HCT116 (cell line): ENCODE measurements at regions not wholly inside any gene's neighbourhood (a gene's known extent, or its start where the extent isn't known, plus 50 kb on each side); places are given as distances from the start of the nearest gene placed in this dataset.

Experiments
- POLR2A ChIP-seq: IDR thresholded peaks from 2 replicates; pipeline ENCODE4 v1.7.0; 2011; ENCODE audit warnings: borderline replicate concordance; ENCODE audit not compliant: insufficient read depth, insufficient read length; ENCODE audit errors: extremely low read depth
- POLR2AphosphoS5 ChIP-seq: IDR thresholded peaks from 2 replicates; pipeline ENCODE4 v1.6.1; 2011; ENCODE audit warnings: mild to moderate bottlenecking, low read depth, low read length, moderate library complexity
- RAD21 ChIP-seq: IDR thresholded peaks from 2 replicates; pipeline ENCODE4 v1.6.1; 2012; ENCODE audit warnings: low read depth, mild to moderate bottlenecking
- SRF ChIP-seq: IDR thresholded peaks from 2 replicates; pipeline ENCODE4 v1.6.1; 2012; ENCODE audit warnings: low read depth
- YY1 ChIP-seq: IDR thresholded peaks from 2 replicates; pipeline ENCODE4 v1.6.1; 2011; ENCODE audit warnings: low read length, low read depth, moderate library complexity, mild to moderate bottlenecking; ENCODE audit not compliant: insufficient replicate concordance; ENCODE audit errors: extremely low read depth
- ZNF274 ChIP-seq: fragments of 200-500 bp; sonication (Bioruptor generic); IDR thresholded peaks from 2 replicates; pipeline ENCODE4 v1.6.1; 2014; ENCODE audit warnings: mild to moderate bottlenecking, low read depth, low read length, inconsistent platforms
- TF ChIP-seq, protein P1 (sequence below), 3 experiments: fragments of 200-600 bp in 1 of 3; sonication (generic) in 1 of 3; IDR thresholded peaks in 2 of 3; conservative IDR thresholded peaks in 1 of 3; 2 replicates each; pipeline ENCODE4 v1.5.1; 2012 to 2017; ENCODE audit warnings: low read depth in 2 of 3, low read length in 2 of 3, antibody characterized with exemption in 1 of 3, borderline replicate concordance in 1 of 3, control low read depth in 1 of 3, mild to moderate bottlenecking in 1 of 3, mixed read lengths in 1 of 3, mixed run types in 1 of 3, moderate library complexity in 1 of 3; ENCODE audit not compliant: insufficient read depth in 1 of 3
- TF ChIP-seq, protein P2 (sequence below): IDR thresholded peaks from 2 replicates; pipeline ENCODE4 v1.6.1; 2012

DNA sequence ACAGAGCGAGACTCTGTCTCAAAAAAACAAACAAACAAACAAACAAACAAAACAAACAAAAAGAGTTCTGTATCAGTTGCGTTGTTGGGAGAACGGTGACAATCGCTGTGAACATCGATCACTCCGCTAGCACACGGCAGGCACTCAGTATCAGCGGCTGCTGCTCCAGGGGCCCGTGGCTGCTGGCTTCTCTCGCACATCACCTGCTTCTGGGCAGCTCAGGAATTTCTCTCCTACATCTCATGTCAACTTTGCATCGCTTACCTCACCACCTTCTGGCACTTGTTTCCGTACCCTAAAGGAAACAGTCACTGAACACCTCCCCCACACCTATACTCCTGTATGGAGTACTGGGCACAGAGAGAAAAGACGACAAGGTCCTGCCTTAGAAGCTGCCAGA lies 70.3 kb upstream of the WNT7B start:
- TF ChIP-seq POLR2AphosphoS5 (no peak), SRF (no peak), YY1 (no peak), RAD21 (no peak), POLR2A (no peak), ZNF274 (no peak)
- TF ChIP-seq, protein P1, sequence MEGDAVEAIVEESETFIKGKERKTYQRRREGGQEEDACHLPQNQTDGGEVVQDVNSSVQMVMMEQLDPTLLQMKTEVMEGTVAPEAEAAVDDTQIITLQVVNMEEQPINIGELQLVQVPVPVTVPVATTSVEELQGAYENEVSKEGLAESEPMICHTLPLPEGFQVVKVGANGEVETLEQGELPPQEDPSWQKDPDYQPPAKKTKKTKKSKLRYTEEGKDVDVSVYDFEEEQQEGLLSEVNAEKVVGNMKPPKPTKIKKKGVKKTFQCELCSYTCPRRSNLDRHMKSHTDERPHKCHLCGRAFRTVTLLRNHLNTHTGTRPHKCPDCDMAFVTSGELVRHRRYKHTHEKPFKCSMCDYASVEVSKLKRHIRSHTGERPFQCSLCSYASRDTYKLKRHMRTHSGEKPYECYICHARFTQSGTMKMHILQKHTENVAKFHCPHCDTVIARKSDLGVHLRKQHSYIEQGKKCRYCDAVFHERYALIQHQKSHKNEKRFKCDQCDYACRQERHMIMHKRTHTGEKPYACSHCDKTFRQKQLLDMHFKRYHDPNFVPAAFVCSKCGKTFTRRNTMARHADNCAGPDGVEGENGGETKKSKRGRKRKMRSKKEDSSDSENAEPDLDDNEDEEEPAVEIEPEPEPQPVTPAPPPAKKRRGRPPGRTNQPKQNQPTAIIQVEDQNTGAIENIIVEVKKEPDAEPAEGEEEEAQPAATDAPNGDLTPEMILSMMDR (IDR thresholded peaks at IDR 0.05 in 2 of 3, conservative IDR thresholded peaks at IDR 0.05 in 1 of 3; ENCODE audit: borderline replicate concordance in 1 of 3, insufficient read depth in 1 of 3, low read depth in 2 of 3, low read length in 2 of 3) = no peak
- TF ChIP-seq, protein P2, sequence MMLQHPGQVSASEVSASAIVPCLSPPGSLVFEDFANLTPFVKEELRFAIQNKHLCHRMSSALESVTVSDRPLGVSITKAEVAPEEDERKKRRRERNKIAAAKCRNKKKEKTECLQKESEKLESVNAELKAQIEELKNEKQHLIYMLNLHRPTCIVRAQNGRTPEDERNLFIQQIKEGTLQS = no peak
